HepG2 (cell line): ENCODE measurements at regions not wholly inside any gene's neighbourhood (a gene's known extent, or its start where the extent isn't known, plus 50 kb on each side); places are given as distances from the start of the nearest gene placed in this dataset.

Experiments
- CHD4 ChIP-seq: fragments of 200-600 bp; sonication (generic); IDR thresholded peaks from 2 replicates; pipeline ENCODE4 v1.7.0; 2017; ENCODE audit warnings: mild to moderate bottlenecking, low read length, borderline replicate concordance
- EP300 ChIP-seq, 3 experiments: sonication (generic) in 1 of 3; formaldehyde crosslinking in 1 of 3; IDR thresholded peaks; 2 replicates each; pipeline versions ENCODE4 v1.5.1 to v1.6.1; 2011 to 2020; ENCODE audit warnings: low read depth in 2 of 3, low read length in 2 of 3, borderline replicate concordance in 1 of 3, improper control_type of control experiment in 1 of 3, mild to moderate bottlenecking in 1 of 3, missing genetic modification reagents in 1 of 3, moderate library complexity in 1 of 3
- GZF1 ChIP-seq: sonication (generic); formaldehyde crosslinking; IDR thresholded peaks from 2 replicates; pipeline ENCODE4 v1.5.1; 2020; ENCODE audit warnings: mild to moderate bottlenecking, missing genetic modification reagents
- HNRNPL ChIP-seq: fragments of 200-400 bp; formaldehyde crosslinking; IDR thresholded peaks from 2 replicates; pipeline ENCODE4 v1.6.1; 2017; ENCODE audit warnings: mild to moderate bottlenecking, low read depth, low read length
- REPIN1 ChIP-seq: sonication (generic); formaldehyde crosslinking; IDR thresholded peaks from 2 replicates; pipeline ENCODE4 v1.8.0; 2022; ENCODE audit warnings: missing genetic modification reagents, low read depth, mild to moderate bottlenecking, borderline replicate concordance
- SMAD9 ChIP-seq: sonication (generic); formaldehyde crosslinking; IDR thresholded peaks from 2 replicates; pipeline ENCODE4 v1.5.1; 2020; ENCODE audit warnings: mild to moderate bottlenecking, missing genetic modification reagents
- TCF7 ChIP-seq: sonication (generic); IDR thresholded peaks from 2 replicates; pipeline ENCODE4 v1.6.1; 2016; ENCODE audit warnings: antibody characterized with exemption, low read depth
- YY1 ChIP-seq: IDR thresholded peaks from 2 replicates; pipeline ENCODE4 v1.6.1; 2011; ENCODE audit warnings: low read length, low read depth, moderate library complexity, mild to moderate bottlenecking; ENCODE audit not compliant: insufficient read depth, insufficient replicate concordance

- TF ChIP-seq SMAD9 (CRISPR knock-in tag) (no peak), CHD4 (no peak), EP300 (IDR thresholded peaks at IDR 0.05; ENCODE audit: low read depth in 2 of 2, low read length in 2 of 2) (no peak), EP300 (CRISPR knock-in tag; IDR thresholded peaks at IDR 0.05; ENCODE audit: borderline replicate concordance) (no peak), REPIN1 (CRISPR knock-in tag) (no peak), GZF1 (CRISPR knock-in tag) (no peak), YY1 (no peak), HNRNPL (no peak), TCF7 (no peak)
Measured at GRCh38 chr1:83086346-83086745, 912.6 kb downstream of the TTLL7 start.
